Upper lobe of right lung (tissue), 1 donor: ENCODE measurements at regions not wholly inside any gene's neighbourhood (a gene's known extent, or its start where the extent isn't known, plus 50 kb on each side); places are given as distances from the start of the nearest gene placed in this dataset.

ENCODE experiments used
- ATAC-seq: fragments of 200-7000 bp; cut with Tn5 transposase; one replicate; pipeline ENCODE4 v1.9.1; 2020; ENCODE audit warnings: mild to moderate bottlenecking, moderate library complexity
- DNase-seq: peaks from one replicate; pipeline ENCODE4 v3.0.0-alpha.2; 2020
- H3K27ac ChIP-seq: fragments of 200-600 bp; one replicate; pipeline ENCODE4 v1.8.0; 2022
- H3K27me3 ChIP-seq: fragments of 200-600 bp; one replicate; pipeline ENCODE4 v1.8.0; 2022; ENCODE audit warnings: mild to moderate bottlenecking
- H3K36me3 ChIP-seq: fragments of 200-600 bp; one replicate; pipeline ENCODE4 v1.8.0; 2022
- H3K4me1 ChIP-seq: fragments of 200-600 bp; one replicate; pipeline ENCODE4 v1.8.0; 2022
- H3K4me3 ChIP-seq: fragments of 200-600 bp; one replicate; pipeline ENCODE4 v1.8.0; 2022; ENCODE audit warnings: mild to moderate bottlenecking
- H3K9me3 ChIP-seq: fragments of 200-600 bp; one replicate; pipeline ENCODE4 v1.8.0; 2022
- intact Hi-C: fragments of 100-400 bp; cut with DNase I; formaldehyde crosslinking; loops from one replicate; pipeline ENCODE4 v1.11.0; 2022
- TF ChIP-seq, protein P1 (sequence below): fragments of 200-600 bp; IDR thresholded peaks from one replicate; pipeline ENCODE4 v1.8.0; 2022; ENCODE audit warnings: antibody characterized with exemption
- donor health status: DM: no; HTN: yes; CAD: no; lungs with severe emphysema.

DNA sequence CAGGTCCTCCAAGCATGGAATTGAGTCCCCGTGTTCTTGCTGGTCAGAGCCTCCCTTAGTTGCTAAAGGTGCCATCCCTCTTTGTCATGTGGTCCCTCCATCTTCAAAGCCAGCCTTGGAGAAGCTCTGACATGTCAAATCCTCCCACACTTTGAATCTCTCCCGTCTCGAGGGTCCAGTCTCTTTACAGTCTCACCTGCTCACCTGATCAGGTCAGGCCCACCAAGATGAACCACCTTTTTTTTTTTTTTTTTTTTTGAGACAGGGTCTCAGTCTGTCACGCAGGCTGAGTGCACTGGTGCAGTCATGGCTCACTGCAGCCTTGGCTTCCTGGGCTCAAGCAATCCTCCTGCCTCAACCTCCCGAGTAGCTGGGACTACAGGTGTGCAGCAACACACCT, 100.3 kb upstream of the PRR5 start:
- Histone ChIP-seq H3K27me3 (peaks cover 9% of the 10 kb centered on the region), H3K36me3 (no peaks in the 10 kb centered on the region), H3K9me3 (no peaks in the 10 kb centered on the region), H3K27ac (no peak overlapping the region), H3K4me3 (no peak overlapping the region), H3K4me1 (no peaks in the 10 kb centered on the region)
- intact Hi-C loops: no loop called here
- DNase-seq (no peak), ATAC-seq (no peak)
- TF ChIP-seq, protein P1, sequence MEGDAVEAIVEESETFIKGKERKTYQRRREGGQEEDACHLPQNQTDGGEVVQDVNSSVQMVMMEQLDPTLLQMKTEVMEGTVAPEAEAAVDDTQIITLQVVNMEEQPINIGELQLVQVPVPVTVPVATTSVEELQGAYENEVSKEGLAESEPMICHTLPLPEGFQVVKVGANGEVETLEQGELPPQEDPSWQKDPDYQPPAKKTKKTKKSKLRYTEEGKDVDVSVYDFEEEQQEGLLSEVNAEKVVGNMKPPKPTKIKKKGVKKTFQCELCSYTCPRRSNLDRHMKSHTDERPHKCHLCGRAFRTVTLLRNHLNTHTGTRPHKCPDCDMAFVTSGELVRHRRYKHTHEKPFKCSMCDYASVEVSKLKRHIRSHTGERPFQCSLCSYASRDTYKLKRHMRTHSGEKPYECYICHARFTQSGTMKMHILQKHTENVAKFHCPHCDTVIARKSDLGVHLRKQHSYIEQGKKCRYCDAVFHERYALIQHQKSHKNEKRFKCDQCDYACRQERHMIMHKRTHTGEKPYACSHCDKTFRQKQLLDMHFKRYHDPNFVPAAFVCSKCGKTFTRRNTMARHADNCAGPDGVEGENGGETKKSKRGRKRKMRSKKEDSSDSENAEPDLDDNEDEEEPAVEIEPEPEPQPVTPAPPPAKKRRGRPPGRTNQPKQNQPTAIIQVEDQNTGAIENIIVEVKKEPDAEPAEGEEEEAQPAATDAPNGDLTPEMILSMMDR: no peak

DNA sequence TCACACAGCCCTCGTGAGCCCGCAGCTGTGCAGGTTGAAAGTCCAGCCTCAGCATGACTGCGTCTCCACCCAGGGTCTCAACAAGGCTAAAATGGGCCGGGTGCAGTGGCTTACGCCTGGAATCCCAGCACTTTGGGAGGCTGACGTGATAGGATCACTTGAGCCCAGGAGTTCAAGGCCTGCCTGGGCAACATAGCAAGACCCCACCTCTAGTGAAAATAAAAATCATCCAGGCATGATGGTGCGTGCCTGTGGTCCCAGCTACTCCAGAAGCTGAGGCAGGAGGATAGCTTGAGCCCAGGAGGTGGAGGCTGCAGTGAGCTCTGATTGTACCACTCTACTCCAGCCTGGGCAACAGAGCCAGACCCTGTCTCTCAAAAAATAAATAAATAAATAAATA, 100.8 kb upstream of the PRR5 start:
- Histone ChIP-seq H3K4me3 (no peak overlapping the region), H3K27ac (no peak overlapping the region), H3K9me3 (no peaks in the 10 kb centered on the region), H3K27me3 (peaks cover 11% of the 10 kb centered on the region), H3K4me1 (peaks cover 2% of the 10 kb centered on the region), H3K36me3 (no peaks in the 10 kb centered on the region)
- DNase-seq (no peak), ATAC-seq (no peak)
- intact Hi-C loops: no loop called here
- TF ChIP-seq, protein P1: no peak

DNA sequence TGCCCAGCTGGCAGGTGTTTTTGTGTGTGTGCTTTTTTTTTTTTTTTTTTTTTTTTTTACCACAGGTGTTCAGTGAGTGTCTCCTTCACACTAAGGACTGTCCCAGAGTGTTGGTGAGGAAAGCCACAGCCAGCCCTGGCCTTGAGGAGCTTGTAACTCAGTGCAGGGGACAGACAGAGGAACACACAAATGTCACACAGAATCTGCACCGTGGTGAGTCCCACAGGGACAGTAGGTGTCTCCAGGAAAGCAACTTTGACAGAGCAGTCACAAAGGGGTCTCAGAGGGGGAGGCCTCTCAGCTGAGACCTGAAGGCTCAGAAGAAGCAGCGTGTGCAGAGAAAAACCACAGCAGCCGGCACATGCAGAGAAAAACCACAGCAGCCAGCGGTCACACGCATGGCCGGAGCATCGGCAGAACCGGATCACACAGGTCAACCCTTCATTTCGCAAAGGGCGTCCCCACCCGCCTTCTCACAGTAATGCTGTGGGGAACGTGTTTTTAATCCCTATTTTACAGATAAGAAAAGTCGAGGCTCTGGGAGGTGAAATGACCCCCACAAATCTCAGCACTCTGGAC, 101.7 kb upstream of the PRR5 start:
- no peak for ATAC-seq
- Histone ChIP-seq H3K4me3 (no peak overlapping the region), H3K27ac (no peak overlapping the region), H3K27me3 (peaks cover 12% of the 10 kb centered on the region), H3K9me3 (no peaks in the 10 kb centered on the region), H3K4me1 (peaks cover 9% of the 10 kb centered on the region), H3K36me3 (no peaks in the 10 kb centered on the region)
- DNase-seq: no peak
- intact Hi-C loops: no loop called here
- TF ChIP-seq, protein P1: no peak

DNA sequence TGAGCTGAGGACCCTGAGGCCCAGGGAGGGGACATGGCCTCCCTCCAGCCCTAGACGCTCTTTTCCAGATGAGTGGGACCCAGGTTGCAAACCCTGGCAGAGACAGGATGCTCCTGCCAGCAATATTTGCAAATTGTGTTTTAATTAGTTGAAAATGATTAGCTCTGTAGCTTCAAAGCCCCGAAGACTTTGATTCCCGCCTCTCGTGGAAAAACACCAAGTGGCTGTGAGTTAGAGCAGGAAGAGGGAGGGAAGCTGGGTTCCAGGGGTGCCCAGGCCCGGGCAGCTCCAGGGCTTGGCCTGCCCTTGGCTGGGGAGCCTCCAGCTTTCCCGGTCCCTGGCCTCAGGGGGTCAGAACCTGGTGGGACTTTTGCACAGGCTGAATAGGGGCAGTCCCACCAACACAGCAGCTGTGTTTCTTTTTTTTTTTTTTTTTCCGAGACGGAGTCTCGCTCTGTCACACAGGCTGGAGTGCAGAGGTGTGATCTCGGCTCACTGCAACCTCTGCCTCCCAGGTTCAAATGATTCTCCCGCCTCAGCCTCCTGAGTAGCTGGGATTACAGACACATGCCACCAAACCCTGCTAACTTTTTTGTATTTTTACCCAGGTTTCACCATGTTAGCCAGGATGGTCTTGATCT, 101.6 kb upstream of the RTL6 start:
- peaks cover 17% of the 10 kb centered on the region for H3K27me3 ChIP-seq
- intact Hi-C loops: no loop called here
- no peak overlapping the region for H3K4me3 ChIP-seq
- no peaks in the 10 kb centered on the region for H3K9me3 ChIP-seq
- DNase-seq: no peak
- no peak for ATAC-seq
- no peak overlapping the region for H3K27ac ChIP-seq
- peaks cover 9% of the 10 kb centered on the region for H3K4me1 ChIP-seq
- H3K36me3 ChIP-seq: no peaks in the 10 kb centered on the region
- TF ChIP-seq, protein P1: no peak

DNA sequence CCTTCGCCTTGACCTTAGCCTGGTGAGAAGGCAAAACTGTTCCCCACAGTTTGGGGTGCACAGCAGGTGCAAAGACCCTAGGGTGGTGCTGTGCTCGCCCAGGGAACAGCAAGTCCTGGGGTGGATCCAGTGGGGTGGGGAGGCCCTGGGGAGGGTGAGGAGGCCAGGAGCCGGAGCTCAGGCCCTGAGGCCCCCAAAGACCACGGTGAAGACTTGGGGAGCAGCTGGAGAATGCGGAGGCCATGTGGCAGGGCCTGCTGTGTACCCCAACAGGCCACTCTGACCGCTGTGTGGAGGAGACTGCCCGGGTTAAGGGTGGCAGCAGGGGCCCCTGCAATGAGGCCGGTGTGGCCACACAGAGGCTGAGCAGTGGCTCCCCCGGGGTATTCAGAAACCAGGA, 101.1 kb upstream of the RTL6 start:
- no peaks in the 10 kb centered on the region for H3K9me3 ChIP-seq
- H3K4me1 ChIP-seq: peaks cover 9% of the 10 kb centered on the region
- TF ChIP-seq, protein P1: no peak
- DNase-seq (no peak), ATAC-seq (no peak)
- no peak overlapping the region for H3K27ac ChIP-seq
- H3K36me3 ChIP-seq: no peaks in the 10 kb centered on the region
- H3K27me3 ChIP-seq: peaks cover 21% of the 10 kb centered on the region
- intact Hi-C loops: no loop called here
- H3K4me3 ChIP-seq: no peak overlapping the region
